Stimulated activated naive CD4-positive, alpha-beta T cell (primary cell): ENCODE measurements at regions not wholly inside any gene's neighbourhood (a gene's known extent, or its start where the extent isn't known, plus 50 kb on each side); places are given as distances from the start of the nearest gene placed in this dataset.
"Not testable (repeated sequence)": the region's sequence is repeated elsewhere in the genome, so short reads cannot be mapped to it uniquely, and the experiment has no call there.

Experiments used
- DNase-seq, 6 experiments: peaks; one replicate each; lab custom pipeline; 2025; lab: John Stamatoyannopoulos, UW

DNA sequence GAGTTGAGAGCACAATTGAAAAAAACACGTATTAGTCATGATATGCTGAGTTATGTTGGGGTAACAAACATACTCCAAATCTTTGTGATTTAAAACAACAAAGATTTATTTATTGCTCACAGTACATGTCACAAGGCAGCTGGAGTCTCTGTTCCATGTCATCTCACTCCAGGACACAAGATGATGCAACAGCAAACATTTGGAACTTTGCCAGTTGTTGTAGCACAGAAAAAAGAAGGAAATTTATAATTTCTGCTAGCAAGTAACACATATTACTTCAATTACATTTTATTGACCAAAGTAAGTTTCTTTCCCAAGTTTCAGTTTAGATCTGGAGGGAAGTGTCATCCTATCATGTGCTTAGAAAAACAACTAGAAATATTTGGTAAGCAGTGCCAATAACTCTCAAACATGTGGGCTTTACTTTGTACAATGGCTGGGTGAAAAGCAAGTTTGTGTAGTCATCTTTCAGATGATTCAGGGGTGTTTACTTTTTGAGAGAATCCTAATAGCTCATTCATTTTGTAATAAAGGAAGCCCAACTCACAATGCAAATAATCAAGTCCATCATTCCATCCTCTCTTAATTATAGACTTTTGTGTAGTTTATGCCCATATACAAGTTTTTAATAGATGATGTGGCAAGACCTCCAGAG, 452.3 kb downstream of the ZIC3 start:
- DNase-seq, result no peak

- DNase-seq, result no peak
Measured at GRCh38 chrX:138020941-138021340, 455.0 kb downstream of the ZIC3 start.

DNA sequence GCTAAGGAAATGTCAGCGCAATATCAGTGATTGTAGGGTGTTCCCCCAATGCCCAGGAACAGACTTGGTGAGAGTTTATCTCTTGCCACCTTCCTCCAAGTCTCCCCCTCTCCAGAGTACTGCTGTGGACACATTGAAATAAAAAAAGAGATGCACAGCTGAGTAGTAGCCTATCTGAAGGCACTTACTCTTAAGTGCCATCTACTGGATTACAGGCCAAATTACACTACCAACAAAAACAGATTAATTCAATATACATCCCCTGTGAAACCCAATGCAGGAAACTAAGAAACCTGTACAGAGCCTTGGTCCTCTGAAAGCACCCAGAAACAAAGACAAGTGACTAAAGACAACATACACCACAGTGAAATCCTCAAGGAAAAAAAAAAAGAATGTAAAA, 460.3 kb downstream of the ZIC3 start:
- no peak for DNase-seq

GRCh38 chrX:138031715-138032114, 465.8 kb downstream of the ZIC3 start:
- no peak for DNase-seq

GRCh38 chrX:138034136-138034535, 468.2 kb downstream of the ZIC3 start:
- DNase-seq, result no peak

DNA sequence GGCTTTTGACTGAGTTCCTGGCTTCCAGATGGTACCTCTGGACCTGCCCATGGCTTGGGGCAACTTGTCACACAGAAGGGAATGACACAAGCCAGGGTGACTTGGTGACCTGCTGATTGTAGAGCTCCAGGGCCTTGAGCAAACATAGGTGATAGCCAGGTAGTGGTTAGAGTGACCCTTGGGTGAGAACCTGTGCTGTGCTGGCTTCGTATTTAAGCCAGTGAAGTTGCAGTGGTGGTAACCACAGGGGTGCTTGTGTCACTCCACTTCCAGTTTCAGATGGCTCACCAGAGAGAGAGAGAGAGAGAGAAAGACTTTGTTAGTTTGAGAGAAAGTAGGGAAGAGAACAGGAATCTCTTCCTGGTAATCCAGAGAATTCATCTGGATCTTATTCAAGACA, 471.6 kb downstream of the ZIC3 start:
- no peak for DNase-seq

DNA sequence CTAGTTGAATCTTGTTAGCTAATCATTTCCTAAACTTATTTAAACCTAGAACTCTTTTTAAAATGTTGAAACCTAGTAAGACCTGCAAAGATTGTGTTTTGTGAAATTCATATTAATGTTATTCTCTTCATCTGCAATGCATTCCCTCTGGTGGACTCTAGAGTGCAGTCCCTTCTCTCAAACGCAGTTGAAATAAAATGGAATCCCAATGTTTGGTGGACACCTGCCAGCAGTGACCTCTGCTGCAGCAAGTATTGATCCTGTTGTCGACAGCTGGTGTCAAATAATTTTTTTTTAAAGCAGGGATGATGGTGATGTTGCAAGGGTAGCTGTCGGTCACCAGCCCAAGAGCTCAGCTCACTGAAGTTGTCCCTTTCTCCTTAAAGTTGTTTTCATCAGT, 492.0 kb downstream of the ZIC3 start:
- DNase-seq, result no peak

DNA sequence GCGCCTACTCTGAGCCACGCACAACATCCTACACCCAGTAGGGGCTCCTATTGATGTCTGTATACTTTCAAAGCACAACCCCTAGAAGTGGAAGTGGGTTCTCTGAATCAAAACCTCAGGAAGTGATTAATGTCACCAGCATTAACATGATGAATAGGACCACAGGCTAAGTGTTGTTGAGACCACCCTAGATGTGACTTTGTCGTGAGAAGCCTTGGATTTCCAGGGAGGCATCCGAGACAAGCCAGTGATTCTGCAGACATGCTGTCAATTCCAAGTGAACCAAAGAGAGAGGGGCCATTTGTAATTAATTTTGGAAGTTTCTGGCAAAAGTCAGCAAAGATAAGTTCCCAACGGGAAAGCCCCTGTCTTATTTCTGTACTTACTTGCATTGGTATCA, 493.0 kb downstream of the ZIC3 start:
- DNase-seq, result no peak

- DNase-seq, result no peak
Measured at GRCh38 chrX:138067415-138067814, 501.5 kb downstream of the ZIC3 start.

DNA sequence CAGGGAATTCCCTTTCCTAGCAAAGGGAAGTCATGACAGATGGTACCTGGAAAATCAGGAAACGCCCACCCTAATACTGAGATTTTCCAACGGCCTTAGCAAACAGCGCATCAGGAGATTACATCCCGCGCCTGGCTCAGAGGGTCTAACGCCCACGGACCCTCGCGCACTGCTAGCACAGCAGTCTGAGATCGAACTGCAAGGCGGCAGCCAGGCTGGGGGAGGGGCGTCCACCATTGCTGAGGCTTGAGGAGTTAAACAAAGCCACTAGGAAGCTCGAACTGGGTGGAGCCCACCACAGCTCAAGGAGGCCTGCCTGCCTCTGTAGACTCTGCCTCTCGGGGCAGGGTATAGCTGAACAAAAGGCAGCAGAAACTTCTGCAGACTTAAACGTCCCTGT, 507.7 kb downstream of the ZIC3 start:
- DNase-seq, result no peak

DNA sequence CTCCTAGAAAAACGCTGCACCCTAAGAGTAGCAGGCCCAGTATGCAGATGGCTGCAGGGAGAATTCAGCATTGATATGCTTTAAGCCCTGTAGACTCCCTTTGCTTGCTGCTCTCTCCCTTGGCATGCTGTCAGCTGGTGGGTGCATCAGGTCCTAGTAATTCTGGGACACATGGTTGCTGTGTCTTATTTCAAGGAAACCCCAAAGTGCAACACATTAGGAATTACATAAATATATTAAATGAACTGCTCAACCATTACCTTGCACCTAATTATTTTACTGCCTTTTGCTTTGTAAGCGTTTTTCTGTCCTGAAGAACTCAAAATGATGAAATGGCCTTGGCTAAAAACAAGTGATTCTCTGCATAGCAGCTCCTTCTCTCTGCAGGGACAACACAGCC, 516.3 kb downstream of the ZIC3 start:
- no peak for DNase-seq

- DNase-seq, result no peak
Measured at GRCh38 chrX:138082896-138083295, 517.0 kb downstream of the ZIC3 start.

GRCh38 chrX:138110910-138111309, 545.0 kb downstream of the ZIC3 start:
- not testable (repeated sequence) for DNase-seq

GRCh38 chrX:138127314-138127713, 561.4 kb downstream of the ZIC3 start:
- no peak for DNase-seq

GRCh38 chrX:138128027-138128671, 562.2 kb downstream of the ZIC3 start:
- peak in 2 of 6 experiments; percentile 11 for DNase-seq

GRCh38 chrX:138150709-138151108, 560.8 kb downstream of the FGF13 start:
- no peak for DNase-seq

DNA sequence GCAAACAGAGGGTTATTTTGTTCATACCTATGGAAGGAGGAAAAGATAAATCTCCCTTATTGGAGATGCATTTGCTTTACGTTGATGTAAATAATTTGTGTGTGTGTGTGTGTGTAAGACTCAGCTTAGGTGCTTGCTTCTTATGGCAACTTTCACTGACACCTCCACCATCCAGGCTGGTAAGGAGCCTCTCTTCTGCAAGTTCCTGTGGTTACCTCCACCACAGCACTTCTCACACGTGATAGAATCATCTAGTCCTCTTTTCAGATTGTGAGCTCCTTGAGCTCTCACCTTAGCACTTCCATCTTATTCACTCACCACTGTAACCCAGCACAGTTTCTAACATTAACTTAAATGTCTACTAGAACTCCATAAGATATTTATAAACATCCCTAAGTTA, 553.7 kb downstream of the FGF13 start:
- DNase-seq, result no peak

GRCh38 chrX:138191998-138192397, 519.5 kb downstream of the FGF13 start:
- DNase-seq, result no peak

DNA sequence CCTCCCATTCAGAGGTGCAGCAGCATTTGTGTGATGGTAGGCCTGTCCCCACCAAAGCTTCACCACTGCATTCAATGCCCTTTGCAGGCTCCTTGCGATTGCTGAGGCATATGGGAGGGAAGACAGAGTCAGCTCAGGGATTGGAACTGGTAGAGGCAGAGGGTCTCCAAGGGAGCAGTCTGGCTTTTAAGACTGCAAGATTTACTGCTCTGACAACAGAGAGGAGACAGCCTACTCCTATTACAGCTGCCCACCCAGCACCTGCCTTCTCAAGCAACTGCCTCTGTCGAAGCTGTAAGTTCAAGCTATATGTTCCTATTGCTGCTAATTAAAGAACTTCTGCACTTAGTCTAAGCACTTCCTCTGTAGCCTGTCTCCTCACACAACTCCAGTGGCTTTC, 481.8 kb downstream of the FGF13 start:
- DNase-seq, result no peak

DNA sequence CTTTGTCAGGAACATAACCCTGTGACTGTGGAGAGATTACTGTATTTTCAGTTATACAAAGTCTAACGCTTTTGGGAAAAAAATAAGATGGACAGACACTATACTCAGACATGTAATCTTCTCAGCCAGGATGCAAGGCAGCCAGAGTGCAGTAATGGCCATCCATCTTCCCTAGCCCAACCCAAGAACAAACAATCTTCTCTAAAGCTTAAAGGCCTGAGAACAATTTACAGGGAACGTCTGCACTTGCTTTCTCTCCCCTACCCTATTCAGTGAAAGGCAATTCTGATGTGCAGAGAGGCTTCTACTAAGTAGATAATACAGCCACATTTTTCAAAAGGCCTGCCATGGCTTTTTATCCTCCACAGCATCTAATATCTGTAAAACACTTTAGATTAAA, 471.3 kb downstream of the FGF13 start:
- no peak for DNase-seq

GRCh38 chrX:138254001-138254400, 457.5 kb downstream of the FGF13 start:
- no peak for DNase-seq

GRCh38 chrX:138255373-138255772, 456.1 kb downstream of the FGF13 start:
- no peak for DNase-seq

DNA sequence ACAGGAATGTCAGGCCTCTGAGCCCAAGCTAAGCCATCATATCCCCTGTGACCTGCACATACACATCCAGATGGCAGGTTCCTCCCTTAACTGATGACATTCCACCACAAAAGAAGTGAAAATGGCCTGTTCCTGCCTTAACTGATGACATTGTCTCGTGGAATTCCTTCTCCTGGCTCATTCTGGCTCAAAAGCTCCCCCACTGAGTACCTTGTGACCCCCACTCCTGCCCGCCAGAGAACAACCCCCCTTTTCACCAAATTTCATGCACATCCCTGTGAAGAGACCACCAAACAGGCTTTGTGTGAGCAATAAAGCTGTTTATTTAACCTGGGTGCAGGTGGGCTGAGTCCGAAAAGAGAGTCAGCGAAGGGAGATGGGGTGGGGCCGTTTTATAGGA, 447.4 kb downstream of the FGF13 start:
- not testable (repeated sequence) for DNase-seq

DNA sequence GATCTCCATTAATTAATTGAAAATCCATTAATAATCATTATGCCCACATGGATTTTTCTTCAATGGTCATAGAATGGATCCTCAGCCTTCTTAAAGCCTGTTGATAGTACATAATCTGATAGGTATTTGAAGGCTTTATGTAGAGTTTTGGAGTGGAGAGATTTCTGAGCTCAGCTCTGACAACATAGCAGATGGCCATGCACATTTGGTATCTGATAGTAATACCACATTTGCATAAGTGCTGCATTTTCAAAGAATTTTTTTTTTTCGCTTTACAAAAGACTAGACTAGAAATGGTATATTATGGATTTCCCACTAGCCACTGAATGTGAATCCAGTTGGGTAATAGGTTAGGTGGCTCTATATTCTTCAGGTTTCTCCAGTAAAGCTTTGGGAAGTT, 440.6 kb downstream of the FGF13 start:
- no peak for DNase-seq
